ENCODE measurements at regions not wholly inside any gene's neighbourhood (a gene's known extent, or its start where the extent isn't known, plus 50 kb on each side); places are given as distances from the start of the nearest gene placed in this dataset.

- DNase-seq (ENCODE audit: low spot score): no peak
Measured at GRCh38 chr13:76210262-76210661, 574.1 kb downstream of the LMO7 start.

GRCh38 chr13:76198568-76199163 lies 562.5 kb downstream of the LMO7 start:
- no peak for DNase-seq (ENCODE audit: low spot score)

GRCh38 chr13:76189882-76190519 lies 553.9 kb downstream of the LMO7 start:
- DNase-seq (ENCODE audit: low spot score): no peak

GRCh38 chr13:76175961-76176725 lies 540.0 kb downstream of the LMO7 start:
- no peak for DNase-seq (ENCODE audit: low spot score)

GRCh38 chr13:76168661-76169060 lies 532.5 kb downstream of the LMO7 start:
- no peak for DNase-seq (ENCODE audit: low spot score)

GRCh38 chr13:76164290-76164689 lies 528.2 kb downstream of the LMO7 start:
- DNase-seq (ENCODE audit: low spot score): no peak

GRCh38 chr13:76163761-76164160 lies 527.6 kb downstream of the LMO7 start:
- no peak for DNase-seq (ENCODE audit: low spot score)

- no peak for DNase-seq (ENCODE audit: low spot score)
Measured at GRCh38 chr13:76160961-76161925, 525.1 kb downstream of the LMO7 start.

GRCh38 chr13:76160506-76160905 lies 524.4 kb downstream of the LMO7 start:
- no peak for DNase-seq (ENCODE audit: low spot score)

GRCh38 chr13:76157926-76158325 lies 521.8 kb downstream of the LMO7 start:
- no peak for DNase-seq (ENCODE audit: low spot score)

- DNase-seq (ENCODE audit: low spot score): no peak
Measured at GRCh38 chr13:76153239-76153638, 517.1 kb downstream of the LMO7 start.

- no peak for DNase-seq (ENCODE audit: low spot score)
Measured at GRCh38 chr13:76148926-76149325, 512.8 kb downstream of the LMO7 start.

GRCh38 chr13:76148374-76148773 lies 512.2 kb downstream of the LMO7 start:
- DNase-seq (ENCODE audit: low spot score): no peak

GRCh38 chr13:76132532-76132931 lies 496.4 kb downstream of the LMO7 start:
- no peak for DNase-seq (ENCODE audit: low spot score)

GRCh38 chr13:76131551-76131950 lies 495.4 kb downstream of the LMO7 start:
- DNase-seq (ENCODE audit: low spot score): no peak

- no peak for DNase-seq (ENCODE audit: low spot score)
Measured at GRCh38 chr13:76129305-76130000, 493.3 kb downstream of the LMO7 start.

- DNase-seq (ENCODE audit: low spot score): no peak
Measured at GRCh38 chr13:76127922-76128321, 491.8 kb downstream of the LMO7 start.

- no peak for DNase-seq (ENCODE audit: low spot score)
Measured at GRCh38 chr13:76123548-76123947, 487.4 kb downstream of the LMO7 start.

GRCh38 chr13:76116751-76117360 lies 480.7 kb downstream of the LMO7 start:
- DNase-seq (ENCODE audit: low spot score): no peak

GRCh38 chr13:76106763-76107162 lies 470.6 kb downstream of the LMO7 start:
- no peak for DNase-seq (ENCODE audit: low spot score)

GRCh38 chr13:76094645-76095044 lies 458.5 kb downstream of the LMO7 start:
- no peak for DNase-seq (ENCODE audit: low spot score)

Measured in putamen (tissue), 1 donor.